NCI-H748 (cell line): ENCODE measurements at regions not wholly inside any gene's neighbourhood (a gene's known extent, or its start where the extent isn't known, plus 50 kb on each side); places are given as distances from the start of the nearest gene placed in this dataset.
A peak's percentile ranks its signal among the peaks of the same experiment; 100 is the strongest.

Source experiments
- DNase-seq: peaks from one replicate; lab custom pipeline; 2025; ENCODE audit not compliant: unreplicated experiment; lab: John Stamatoyannopoulos, UW

- DNase-seq, result no peak
Measured at GRCh38 chr15:69624155-69624520, 171.5 kb downstream of the RPLP1 start.

- no peak for DNase-seq
Measured at GRCh38 chr15:69624816-69625215, 172.2 kb downstream of the RPLP1 start.

GRCh38 chr15:69625328-69625727, 172.7 kb downstream of the RPLP1 start:
- DNase-seq, result no peak

GRCh38 chr15:69626095-69627066, 173.8 kb downstream of the RPLP1 start:
- DNase-seq, result no peak

- DNase-seq, result no peak
Measured at GRCh38 chr15:69627548-69628158, 175.0 kb downstream of the RPLP1 start.

- DNase-seq, result no peak
Measured at GRCh38 chr15:69628256-69629093, 175.9 kb downstream of the RPLP1 start.

GRCh38 chr15:69629631-69630161, 177.1 kb downstream of the RPLP1 start:
- no peak for DNase-seq

GRCh38 chr15:69631005-69631404, 178.4 kb downstream of the RPLP1 start:
- DNase-seq, result no peak

GRCh38 chr15:69631978-69632377, 179.4 kb downstream of the RPLP1 start:
- peak; percentile 62 for DNase-seq

- no peak for DNase-seq
Measured at GRCh38 chr15:69634860-69635259, 182.2 kb downstream of the RPLP1 start.

GRCh38 chr15:69636169-69636915, 183.7 kb downstream of the RPLP1 start:
- DNase-seq, result no peak

- no peak for DNase-seq
Measured at GRCh38 chr15:69637818-69638217, 185.2 kb downstream of the RPLP1 start.

GRCh38 chr15:69643476-69643875, 190.9 kb downstream of the RPLP1 start:
- no peak for DNase-seq

- no peak for DNase-seq
Measured at GRCh38 chr15:69643971-69644370, 191.4 kb downstream of the RPLP1 start.

- DNase-seq, result no peak
Measured at GRCh38 chr15:69644876-69645275, 192.3 kb downstream of the RPLP1 start.

- no peak for DNase-seq
Measured at GRCh38 chr15:69647142-69647513, 194.5 kb downstream of the RPLP1 start.

GRCh38 chr15:69648212-69648611, 195.6 kb downstream of the RPLP1 start:
- peak; percentile 80 for DNase-seq

GRCh38 chr15:69648775-69649735, 196.4 kb downstream of the RPLP1 start:
- peak; percentile 33 for DNase-seq

- no peak for DNase-seq
Measured at GRCh38 chr15:69652293-69652692, 199.7 kb downstream of the RPLP1 start.
